HG03066 (cell line): ENCODE measurements at regions not wholly inside any gene's neighbourhood (a gene's known extent, or its start where the extent isn't known, plus 50 kb on each side); places are given as distances from the start of the nearest gene placed in this dataset.
"Not testable (repeated sequence)": the region's sequence is repeated elsewhere in the genome, so short reads cannot be mapped to it uniquely, and the experiment has no call there.

ENCODE experiments used
- ATAC-seq: cut with Tn5 transposase; IDR thresholded peaks from one replicate; pipeline ENCODE4 v1.9.1; 2021; ENCODE audit warnings: low read depth; ENCODE audit not compliant: unreplicated experiment

- ATAC-seq: no peak
These were observed 325.5 kb downstream of the TMEM121 start for GRCh38 chr14:105851716-105852377.

DNA sequence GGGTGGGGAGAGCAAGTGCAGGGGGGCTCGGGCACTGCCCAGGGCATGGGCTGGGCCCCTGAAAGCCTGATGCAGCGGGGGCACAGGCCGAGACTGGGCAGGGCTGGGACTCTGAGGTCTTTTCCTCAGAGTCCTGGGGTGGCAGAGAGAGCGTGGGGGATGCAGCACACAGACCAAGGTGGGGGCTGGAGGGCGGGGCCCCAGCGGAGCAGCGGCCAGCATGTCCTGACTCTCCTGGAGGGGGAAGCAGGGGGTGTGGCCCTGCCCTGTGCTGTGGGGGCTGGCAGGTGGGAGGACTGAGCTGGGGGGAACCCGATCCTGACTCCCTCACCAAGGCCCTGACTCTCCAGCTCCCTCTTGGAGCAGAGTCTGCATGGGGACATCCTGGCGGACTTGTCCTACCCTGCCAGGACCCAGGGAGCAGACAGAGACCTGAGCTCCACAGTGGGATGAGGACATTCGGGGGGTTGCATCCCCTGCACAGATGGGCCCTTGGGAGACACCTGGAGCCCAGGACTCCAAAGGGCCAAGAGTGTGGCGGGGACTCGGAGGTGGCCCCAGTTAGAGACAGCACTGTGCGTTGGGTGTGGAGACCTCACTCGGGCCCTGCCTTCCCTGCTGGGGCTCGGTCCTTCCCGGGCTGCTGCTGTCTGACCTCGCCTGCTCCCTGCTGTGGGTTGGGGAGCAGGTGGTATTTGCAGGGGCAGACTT, 326.1 kb downstream of the TMEM121 start:
- no peak for ATAC-seq

DNA sequence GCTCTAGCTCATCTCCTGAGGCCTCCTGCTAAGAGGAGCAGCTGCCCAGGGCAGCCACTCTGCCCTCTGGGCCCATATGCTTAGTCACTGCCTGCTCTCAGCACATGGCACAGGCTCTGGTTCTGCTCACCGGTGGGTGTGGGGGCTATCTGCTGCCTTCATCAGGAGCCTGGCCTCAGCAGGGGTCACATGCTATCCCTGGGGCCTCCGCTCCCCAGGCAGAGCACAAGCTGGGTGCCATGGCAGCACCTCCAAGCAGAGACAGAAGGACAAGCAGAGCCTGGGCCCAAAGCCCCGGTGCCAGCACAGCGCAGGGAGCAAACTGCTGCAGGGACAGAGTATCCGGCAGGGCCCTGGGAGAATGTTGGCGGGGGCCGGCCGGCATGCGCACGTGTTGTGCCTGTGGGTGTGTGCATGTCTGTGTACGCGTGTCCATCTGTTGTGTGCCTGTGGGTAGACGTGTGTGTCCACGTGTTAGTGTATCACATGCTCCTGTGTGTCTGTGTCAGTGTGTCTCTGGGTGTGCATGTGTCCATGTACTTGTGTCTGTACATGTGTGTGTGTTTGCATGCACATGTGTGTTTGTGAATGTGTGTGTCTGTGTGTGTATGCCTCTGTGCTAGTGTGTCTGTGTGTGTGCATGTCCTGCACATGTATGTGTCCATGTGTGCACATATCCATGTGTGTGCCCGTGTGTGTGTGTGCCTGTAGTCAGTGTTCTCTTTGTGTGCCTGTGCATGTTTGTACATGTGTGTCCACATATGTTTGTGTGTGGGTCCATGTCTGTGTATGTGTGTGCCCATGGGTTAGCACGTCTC, 326.9 kb downstream of the TMEM121 start:
- ATAC-seq: no peak

- no peak for ATAC-seq
These were observed 327.7 kb downstream of the TMEM121 start for GRCh38 chr14:105853907-105854599.

DNA sequence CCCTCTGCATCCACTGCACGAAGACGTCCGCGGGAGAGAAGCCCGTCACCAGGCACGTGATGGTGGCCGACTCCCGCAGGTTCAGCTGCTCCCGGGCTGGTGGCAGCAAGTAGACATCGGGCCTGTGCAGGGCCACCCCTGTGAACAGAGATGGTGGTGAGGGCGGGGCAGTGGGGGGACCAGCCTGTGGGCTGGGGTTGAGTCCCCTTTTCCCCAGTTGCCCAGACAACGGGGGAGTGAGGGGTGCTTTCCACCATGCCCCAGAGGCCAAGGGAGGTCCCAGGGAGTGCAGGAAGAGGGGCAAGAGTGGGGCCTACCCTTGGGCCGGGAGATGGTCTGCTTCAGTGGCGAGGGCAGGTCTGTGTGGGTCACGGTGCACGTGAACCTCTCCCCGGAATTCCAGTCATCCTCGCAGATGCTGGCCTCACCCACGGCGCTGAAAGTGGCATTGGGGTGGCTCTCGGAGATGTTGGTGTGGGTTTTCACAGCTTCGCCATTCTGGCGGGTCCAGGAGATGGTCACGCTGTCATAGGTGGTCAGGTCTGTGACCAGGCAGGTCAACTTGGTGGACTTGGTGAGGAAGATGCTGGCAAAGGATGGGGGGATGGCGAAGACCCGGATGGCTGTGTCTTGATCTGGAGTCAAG, 328.3 kb downstream of the TMEM121 start:
- ATAC-seq: no peak

DNA sequence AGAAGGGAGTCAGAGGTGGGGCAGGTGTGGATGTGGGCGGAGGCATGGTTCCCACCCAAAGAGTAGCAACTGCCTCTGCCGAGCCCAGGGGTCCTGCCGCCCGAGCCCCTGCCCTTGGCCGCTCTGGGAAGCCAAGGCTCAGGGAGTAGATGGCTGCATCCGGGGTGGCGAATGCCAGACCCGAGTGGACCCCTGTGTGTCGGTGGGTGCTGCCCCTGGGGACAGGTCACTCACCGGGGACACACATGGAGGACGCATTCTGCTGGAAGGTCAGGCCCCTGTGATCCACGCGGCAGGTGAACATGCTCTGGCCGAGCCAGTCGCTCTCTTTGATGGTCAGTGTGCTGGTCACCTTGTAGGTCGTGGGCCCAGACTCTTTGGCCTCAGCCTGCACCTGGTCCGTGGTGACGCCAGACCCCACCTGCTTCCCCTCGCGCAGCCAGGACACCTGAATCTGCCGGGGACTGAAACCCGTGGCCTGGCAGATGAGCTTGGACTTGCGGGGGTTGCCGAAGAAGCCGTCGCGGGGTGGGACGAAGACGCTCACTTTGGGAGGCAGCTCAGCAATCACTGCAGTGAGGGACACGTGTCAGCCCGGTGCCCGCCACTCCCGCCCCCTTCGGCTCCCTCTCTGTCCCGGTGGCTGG, 329.0 kb downstream of the TMEM121 start:
- no peak for ATAC-seq

DNA sequence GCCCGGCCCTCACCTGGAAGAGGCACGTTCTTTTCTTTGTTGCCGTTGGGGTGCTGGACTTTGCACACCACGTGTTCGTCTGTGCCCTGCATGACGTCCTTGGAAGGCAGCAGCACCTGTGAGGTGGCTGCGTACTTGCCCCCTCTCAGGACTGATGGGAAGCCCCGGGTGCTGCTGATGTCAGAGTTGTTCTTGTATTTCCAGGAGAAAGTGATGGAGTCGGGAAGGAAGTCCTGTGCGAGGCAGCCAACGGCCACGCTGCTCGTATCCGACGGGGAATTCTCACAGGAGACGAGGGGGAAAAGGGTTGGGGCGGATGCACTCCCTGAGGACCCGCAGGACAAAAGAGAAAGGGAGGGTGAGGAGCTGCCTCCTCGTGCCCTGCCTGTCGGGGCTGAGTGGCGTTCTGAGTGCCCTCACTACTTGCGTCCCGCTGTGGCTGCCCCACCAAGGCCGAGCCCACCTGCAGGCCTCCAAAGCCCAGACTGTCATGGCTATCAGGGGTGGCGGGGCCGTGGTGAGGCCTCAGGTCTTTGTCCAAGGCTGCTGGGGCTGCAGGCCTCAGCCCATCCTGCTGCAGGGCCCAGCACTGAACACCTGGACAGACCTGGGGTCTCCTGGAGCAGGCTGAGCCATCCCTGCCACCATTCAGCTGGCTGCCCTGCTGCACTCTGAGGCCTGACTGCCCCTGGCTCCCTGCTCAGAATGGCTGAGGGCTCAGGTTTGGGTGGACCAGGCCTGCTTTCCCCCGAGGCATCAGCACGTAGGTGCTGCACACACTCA, 329.7 kb downstream of the TMEM121 start:
- no peak for ATAC-seq

DNA sequence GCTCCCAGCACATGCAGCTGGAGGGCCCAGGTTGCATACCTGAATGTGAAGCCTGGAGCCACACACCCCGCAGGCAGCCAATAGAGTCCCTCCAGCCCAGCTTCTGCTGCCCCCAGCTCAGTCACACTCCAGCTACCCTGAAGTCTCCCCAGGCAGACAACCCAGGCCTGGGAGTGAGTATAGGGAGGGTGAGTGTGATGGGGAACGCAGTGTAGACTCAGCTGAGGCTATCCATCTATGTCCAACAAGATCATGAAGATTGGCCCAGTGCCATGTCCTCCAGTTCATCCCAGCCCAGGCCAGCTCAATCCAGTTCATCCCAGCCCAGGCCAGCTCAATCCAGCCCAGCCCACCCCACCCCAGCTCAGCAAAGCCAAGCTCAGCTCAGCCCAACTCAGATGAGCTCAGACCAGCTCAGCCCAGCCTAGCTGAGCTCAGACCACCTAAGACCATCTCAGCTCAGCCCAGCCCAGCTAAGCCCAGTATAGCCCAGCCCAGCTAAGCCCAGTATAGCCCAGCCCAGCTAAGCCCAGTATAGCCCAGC, 330.4 kb downstream of the TMEM121 start:
- no peak for ATAC-seq

DNA sequence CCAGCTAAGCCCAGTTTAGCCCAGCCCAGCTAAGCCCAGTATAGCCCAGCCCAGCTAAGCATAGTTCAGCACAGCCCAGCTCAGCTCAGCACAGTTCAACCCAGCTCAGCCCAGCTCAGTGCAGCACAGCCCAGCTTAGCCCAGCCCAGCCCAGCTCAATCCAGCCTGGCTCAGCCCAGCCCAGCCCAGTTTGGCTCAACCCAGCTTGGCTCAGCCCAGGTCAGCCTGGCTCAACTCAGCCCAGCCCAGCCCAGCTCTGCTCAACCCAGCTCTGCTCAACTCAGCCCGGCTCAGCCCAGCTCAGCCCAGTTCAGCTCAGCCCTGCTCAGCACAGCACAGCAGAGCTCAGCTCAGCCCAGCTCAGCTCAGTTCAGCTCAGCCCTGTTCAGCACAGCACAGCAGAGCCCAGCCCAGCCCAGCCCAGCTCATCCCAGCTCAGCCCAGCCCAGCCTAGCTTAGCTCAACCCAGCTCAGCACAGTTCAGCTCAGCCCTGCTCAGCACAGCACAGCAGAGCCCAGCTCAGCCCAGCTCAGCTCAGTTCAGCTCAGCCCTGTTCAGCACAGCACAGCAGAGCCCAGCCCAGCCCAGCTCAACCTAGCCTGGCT, 330.9 kb downstream of the TMEM121 start:
- no peak for ATAC-seq

GRCh38 chr14:105857826-105858675, 331.7 kb downstream of the TMEM121 start:
- ATAC-seq: no peak

- no peak for ATAC-seq
These were observed 332.3 kb downstream of the TMEM121 start for GRCh38 chr14:105858676-105859025.

GRCh38 chr14:105859073-105859716, 332.8 kb downstream of the TMEM121 start:
- not testable (repeated sequence) for ATAC-seq

- ATAC-seq: no peak
These were observed 333.6 kb downstream of the TMEM121 start for GRCh38 chr14:105859717-105860614.

GRCh38 chr14:105860615-105861580, 334.5 kb downstream of the TMEM121 start:
- no peak for ATAC-seq

- no peak for ATAC-seq
These were observed 335.6 kb downstream of the TMEM121 start for GRCh38 chr14:105861985-105862465.
